HEK293T (cell line): ENCODE measurements at regions not wholly inside any gene's neighbourhood (a gene's known extent, or its start where the extent isn't known, plus 50 kb on each side); places are given as distances from the start of the nearest gene placed in this dataset.

Source experiments
- ARNT ChIP-seq: fragments of 450-650 bp; IDR thresholded peaks from 2 replicates; pipeline ENCODE4 v1.6.1; 2017; ENCODE audit warnings: mild to moderate bottlenecking
- BHLHE40 ChIP-seq: fragments of 450-650 bp; IDR thresholded peaks from 2 replicates; pipeline ENCODE4 v1.6.1; 2016; ENCODE audit warnings: mild to moderate bottlenecking, moderate library complexity, borderline replicate concordance
- CTBP1 ChIP-seq: fragments of 450-650 bp; IDR thresholded peaks from 2 replicates; pipeline ENCODE4 v1.6.1; 2016; ENCODE audit warnings: borderline replicate concordance
- FOXM1 ChIP-seq: fragments of 450-650 bp; IDR thresholded peaks from 2 replicates; pipeline ENCODE4 v1.6.1; 2017; ENCODE audit warnings: mild to moderate bottlenecking, borderline replicate concordance
- HDGF ChIP-seq: fragments of 450-650 bp; IDR thresholded peaks from 2 replicates; pipeline ENCODE4 v1.6.1; 2017; ENCODE audit warnings: antibody characterized with exemption, borderline replicate concordance
- LEF1 ChIP-seq: fragments of 450-650 bp; IDR thresholded peaks from 2 replicates; pipeline ENCODE4 v1.6.1; 2017; ENCODE audit warnings: mild to moderate bottlenecking, borderline replicate concordance
- NFRKB ChIP-seq: fragments of 450-650 bp; IDR thresholded peaks from 2 replicates; pipeline ENCODE4 v1.6.1; 2016; ENCODE audit warnings: mild to moderate bottlenecking, moderate library complexity
- SUZ12 ChIP-seq: fragments of 450-650 bp; IDR thresholded peaks from 2 replicates; pipeline ENCODE4 v1.6.1; 2016; ENCODE audit warnings: mild to moderate bottlenecking
- TARDBP ChIP-seq: fragments of 450-650 bp; IDR thresholded peaks from 2 replicates; pipeline ENCODE4 v1.6.1; 2016
- ZNF384 ChIP-seq: fragments of 450-650 bp; IDR thresholded peaks from 2 replicates; pipeline ENCODE4 v1.6.1; 2016
- TF ChIP-seq, protein P1 (sequence below): fragments of 450-650 bp; IDR thresholded peaks from 2 replicates; pipeline ENCODE4 v1.6.1; 2016

DNA sequence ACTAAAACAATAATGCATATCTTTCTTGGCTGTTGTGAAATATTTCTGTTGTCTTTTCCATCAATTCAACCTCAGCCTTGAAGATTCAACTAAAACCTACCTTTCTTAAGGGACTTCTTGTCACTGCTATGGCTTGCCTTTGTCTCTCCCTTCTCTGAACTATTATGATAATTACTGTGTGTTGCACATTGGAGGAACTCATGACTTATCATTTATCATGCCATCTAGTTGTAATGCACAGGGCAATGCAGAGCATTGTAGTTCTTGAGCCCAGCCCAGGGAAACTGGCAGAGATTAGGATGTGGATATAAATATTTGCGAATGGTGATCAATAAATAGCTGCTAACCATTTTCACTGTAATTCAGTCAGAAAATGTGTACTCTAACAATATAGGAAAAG is 427.1 kb upstream of the FRG2C start:
- TF ChIP-seq HDGF (no peak), TARDBP (no peak), BHLHE40 (no peak), CTBP1 (no peak), FOXM1 (no peak), ZNF384 (no peak), SUZ12 (no peak), NFRKB (no peak), ARNT (no peak), LEF1 (no peak)
- TF ChIP-seq, protein P1, sequence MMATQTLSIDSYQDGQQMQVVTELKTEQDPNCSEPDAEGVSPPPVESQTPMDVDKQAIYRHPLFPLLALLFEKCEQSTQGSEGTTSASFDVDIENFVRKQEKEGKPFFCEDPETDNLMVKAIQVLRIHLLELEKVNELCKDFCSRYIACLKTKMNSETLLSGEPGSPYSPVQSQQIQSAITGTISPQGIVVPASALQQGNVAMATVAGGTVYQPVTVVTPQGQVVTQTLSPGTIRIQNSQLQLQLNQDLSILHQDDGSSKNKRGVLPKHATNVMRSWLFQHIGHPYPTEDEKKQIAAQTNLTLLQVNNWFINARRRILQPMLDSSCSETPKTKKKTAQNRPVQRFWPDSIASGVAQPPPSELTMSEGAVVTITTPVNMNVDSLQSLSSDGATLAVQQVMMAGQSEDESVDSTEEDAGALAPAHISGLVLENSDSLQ = no peak
